Keratinocyte (primary cell): ENCODE measurements at regions not wholly inside any gene's neighbourhood (a gene's known extent, or its start where the extent isn't known, plus 50 kb on each side); places are given as distances from the start of the nearest gene placed in this dataset.

Experiments used
- DNase-seq: peaks from one replicate; pipeline ENCODE4 v3.0.0-alpha.2; 2011; ENCODE audit warnings: low read depth, missing footprints, low spot score
- FAIRE-seq: peaks from 2 replicates; lab custom pipeline; 2011; peaks lifted over from hg19 to GRCh38; lab: Jason Lieb, UNC
- H2AFZ ChIP-seq: 2 replicates; pipeline ENCODE4 v1.6.0; 2012; ENCODE audit warnings: low read length, control low read depth, inconsistent platforms; ENCODE audit not compliant: control insufficient read depth
- H3K27ac ChIP-seq: 2 replicates; pipeline ENCODE4 v1.5.1; 2011; ENCODE audit warnings: low read length; ENCODE audit not compliant: control insufficient read depth, insufficient read depth
- H3K27me3 ChIP-seq: 3 replicates; pipeline ENCODE4 v1.6.0; 2011; ENCODE audit warnings: low read length; ENCODE audit not compliant: control insufficient read depth, insufficient read depth; ENCODE audit errors: extremely low read depth
- H3K36me3 ChIP-seq, 2 experiments: 2 replicates in 1 of 2; 3 replicates in 1 of 2; pipeline ENCODE4 v1.5.1; 2011; ENCODE audit warnings: low read length in 2 of 2, mild to moderate bottlenecking in 1 of 2; ENCODE audit not compliant: control insufficient read depth in 2 of 2, insufficient read depth in 2 of 2; ENCODE audit errors: extremely low read depth in 1 of 2
- H3K4me1 ChIP-seq: 3 replicates; pipeline ENCODE4 v1.5.1; 2011; ENCODE audit warnings: low read length; ENCODE audit not compliant: control insufficient read depth, insufficient read depth; ENCODE audit errors: extremely low read depth
- H3K4me2 ChIP-seq: 3 replicates; pipeline ENCODE4 v1.6.0; 2011; ENCODE audit warnings: low read depth, low read length; ENCODE audit not compliant: control insufficient read depth, insufficient read depth; ENCODE audit errors: extremely low read depth
- H3K4me3 ChIP-seq, 3 experiments: fragments of 200-600 bp in 1 of 3; sonication (generic) in 1 of 3; 2 replicates in 2 of 3; 3 replicates in 1 of 3; pipeline ENCODE4 v1.5.1; 2011 to 2016; ENCODE audit warnings: low read length in 3 of 3, mild to moderate bottlenecking in 3 of 3, control low read depth in 2 of 3, inconsistent platforms in 1 of 3, low read depth in 1 of 3, mixed read lengths in 1 of 3, mixed run types in 1 of 3, moderate library complexity in 1 of 3; ENCODE audit not compliant: control insufficient read depth in 2 of 3, insufficient read depth in 2 of 3; ENCODE audit errors: extremely low read depth in 1 of 3
- H3K79me2 ChIP-seq: 2 replicates; pipeline ENCODE4 v1.6.0; 2012; ENCODE audit warnings: low read length; ENCODE audit not compliant: control insufficient read depth, insufficient read depth
- H3K9ac ChIP-seq: 3 replicates; pipeline ENCODE4 v1.6.0; 2011; ENCODE audit warnings: low read length; ENCODE audit not compliant: control insufficient read depth, insufficient read depth; ENCODE audit errors: extremely low read depth
- H3K9me1 ChIP-seq: 3 replicates; pipeline ENCODE4 v1.6.0; 2011; ENCODE audit warnings: low read length; ENCODE audit not compliant: control insufficient read depth, insufficient read depth; ENCODE audit errors: extremely low read depth
- H3K9me3 ChIP-seq: 2 replicates; pipeline ENCODE4 v1.5.1; 2012; ENCODE audit warnings: low read depth, low read length; ENCODE audit not compliant: control insufficient read depth
- H4K20me1 ChIP-seq: 3 replicates; pipeline ENCODE4 v1.6.0; 2011; ENCODE audit warnings: low read length; ENCODE audit not compliant: control insufficient read depth, insufficient read depth; ENCODE audit errors: extremely low read depth
- CTCF ChIP-seq, 3 experiments: IDR thresholded peaks in 1 of 3; conservative IDR thresholded peaks in 1 of 3; optimal IDR thresholded peaks in 1 of 3; 2 replicates in 2 of 3; 3 replicates in 1 of 3; pipeline versions ENCODE3 to v1.5.1; 2011; ENCODE audit warnings: low read length in 3 of 3, mild to moderate bottlenecking in 3 of 3, moderate library complexity in 2 of 3, control low read depth in 1 of 3, inconsistent platforms in 1 of 3; ENCODE audit not compliant: insufficient read depth in 2 of 3; ENCODE audit errors: extremely low read depth in 1 of 3
- EZH2 ChIP-seq: IDR thresholded peaks from one replicate; pipeline ENCODE4 v1.6.1; 2012; ENCODE audit warnings: inconsistent platforms, mild to moderate bottlenecking, low read length, moderate library complexity
- dilution Hi-C: fragments of 300-500 bp; cut with MboI; formaldehyde crosslinking; loops from one replicate; pipeline ENCODE4 v1.7.0; 2020; ENCODE audit warnings: low sequenced_read_pairs; ENCODE audit not compliant: extremely low pct_ligation_motif_present

- Histone ChIP-seq H3K36me3 (no peaks in the 10 kb centered on the region), H3K27ac (no peak overlapping the region), H3K9me1 (no peaks in the 10 kb centered on the region), H3K4me2 (no peak overlapping the region), H4K20me1 (no peaks in the 10 kb centered on the region), H3K9me3 (no peaks in the 10 kb centered on the region), H3K79me2 (no peaks in the 10 kb centered on the region), H2AFZ (no peak overlapping the region), H3K27me3 (no peaks in the 10 kb centered on the region), H3K4me3 (no peak overlapping the region), H3K9ac (no peak overlapping the region), H3K4me1 (peaks cover 31% of the 10 kb centered on the region)
- TF ChIP-seq EZH2 = no peak
- no peak for TF ChIP-seq CTCF (optimal IDR thresholded peaks at IDR 0.05 in 1 of 3, IDR thresholded peaks at IDR 0.05 in 1 of 3, conservative IDR thresholded peaks at IDR 0.05 in 1 of 3; ENCODE audit: extremely low read depth in 1 of 3, insufficient read depth in 2 of 3, low read length in 3 of 3)
- DNase-seq (no peak), FAIRE-seq (no peak)
- dilution Hi-C loops = no loop called here
These were observed 115.3 kb upstream of the RUNX1 start for GRCh38 chr21:35164380-35164779.

DNA sequence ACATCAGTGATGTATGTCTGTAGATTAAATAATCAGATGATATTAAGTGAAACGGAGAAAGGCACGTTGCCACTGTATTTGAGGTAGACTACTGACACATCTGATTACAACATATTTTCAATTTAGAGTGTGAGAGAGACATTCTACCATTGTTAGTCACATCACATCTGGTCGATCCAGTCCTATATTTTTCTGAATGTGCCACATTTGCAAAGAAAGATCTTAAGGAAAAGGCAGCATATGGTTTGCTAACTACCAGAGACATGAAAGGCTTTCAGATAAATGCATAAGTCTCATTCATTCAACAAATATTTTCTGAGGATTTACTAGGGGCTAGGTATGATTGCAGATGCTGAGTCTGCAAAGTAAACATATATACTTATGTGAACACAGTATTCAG lies 114.3 kb upstream of the RUNX1 start:
- peak overlapping the region; percentile 62 for H3K27ac ChIP-seq
- H3K79me2 ChIP-seq = no peaks in the 10 kb centered on the region
- no peak for DNase-seq
- no peak overlapping the region for H3K4me3 ChIP-seq
- peaks cover 29% of the 10 kb centered on the region for H3K4me1 ChIP-seq
- no peak overlapping the region for H3K4me2 ChIP-seq
- no peaks in the 10 kb centered on the region for H4K20me1 ChIP-seq
- H3K9ac ChIP-seq = no peak overlapping the region
- no peaks in the 10 kb centered on the region for H3K9me1 ChIP-seq
- no peaks in the 10 kb centered on the region for H3K36me3 ChIP-seq
- H3K9me3 ChIP-seq = peaks cover 2% of the 10 kb centered on the region
- no peaks in the 10 kb centered on the region for H3K27me3 ChIP-seq
- no peak overlapping the region for H2AFZ ChIP-seq
- FAIRE-seq = peak; percentile 20
- dilution Hi-C loops = no loop called here
- TF ChIP-seq EZH2 (no peak), CTCF (optimal IDR thresholded peaks at IDR 0.05 in 1 of 3, IDR thresholded peaks at IDR 0.05 in 1 of 3, conservative IDR thresholded peaks at IDR 0.05 in 1 of 3; ENCODE audit: extremely low read depth in 1 of 3, insufficient read depth in 2 of 3, low read length in 3 of 3) (no peak)
